GM23338 (cell line): ENCODE measurements at regions not wholly inside any gene's neighbourhood (a gene's known extent, or its start where the extent isn't known, plus 50 kb on each side); places are given as distances from the start of the nearest gene placed in this dataset.

Source experiments
- ATAC-seq: fragments of 200-7000 bp; cut with Tn5 transposase; 3 replicates; pipeline ENCODE4 v1.9.1; 2020
- DNase-seq: peaks from one replicate; pipeline ENCODE4 v3.0.0-alpha.2; 2015; ENCODE audit warnings: low spot score
- H2AFZ ChIP-seq: fragments of 200-600 bp; sonication (generic); 2 replicates; pipeline ENCODE4 v1.8.0; 2016; ENCODE audit warnings: antibody characterized with exemption, mild to moderate bottlenecking, moderate library complexity
- H3F3A ChIP-seq: fragments of 200-600 bp; sonication (generic); replicated peaks from 2 replicates; pipeline ENCODE4 v1.8.0; 2017; ENCODE audit warnings: antibody characterized with exemption, mixed run types, low read depth
- H3K27ac ChIP-seq: fragments of 200-600 bp; sonication (generic); 2 replicates; pipeline ENCODE4 v1.6.1; 2016; ENCODE audit warnings: low read depth
- H3K27me3 ChIP-seq: fragments of 200-600 bp; sonication (generic); 2 replicates; pipeline ENCODE4 v1.8.0; 2016; ENCODE audit warnings: mild to moderate bottlenecking, mixed run types, moderate library complexity; ENCODE audit not compliant: insufficient read depth
- H3K36me3 ChIP-seq: fragments of 200-600 bp; sonication (generic); 2 replicates; pipeline ENCODE4 v1.8.0; 2016; ENCODE audit warnings: mild to moderate bottlenecking; ENCODE audit not compliant: insufficient read depth
- H3K4me1 ChIP-seq: fragments of 200-600 bp; sonication (generic); 2 replicates; pipeline ENCODE4 v1.8.0; 2016; ENCODE audit warnings: mild to moderate bottlenecking, moderate library complexity; ENCODE audit not compliant: insufficient read depth
- H3K4me2 ChIP-seq: fragments of 200-600 bp; sonication (generic); 2 replicates; pipeline ENCODE4 v1.7.1; 2017; ENCODE audit warnings: mixed run types
- H3K4me3 ChIP-seq: fragments of 200-600 bp; sonication (generic); 2 replicates; pipeline ENCODE4 v1.6.1; 2016; ENCODE audit warnings: mixed run types
- H3K79me2 ChIP-seq: fragments of 200-600 bp; sonication (generic); replicated peaks from 2 replicates; pipeline ENCODE4 v1.8.0; 2017; ENCODE audit warnings: mild to moderate bottlenecking; ENCODE audit not compliant: insufficient read depth
- H3K9me2 ChIP-seq: fragments of 200-600 bp; sonication (generic); 2 replicates; pipeline ENCODE4 v1.8.0; 2017; ENCODE audit not compliant: insufficient read depth
- H4K20me1 ChIP-seq: fragments of 200-600 bp; sonication (generic); replicated peaks from 2 replicates; pipeline ENCODE4 v1.8.0; 2017; ENCODE audit warnings: mild to moderate bottlenecking; ENCODE audit not compliant: insufficient read depth
- H3K27ac Mint-ChIP-seq: 2 replicates; pipeline ENCODE4 v1.8.0; 2020; ENCODE audit warnings: inconsistent platforms, mild to moderate bottlenecking, moderate library complexity, mixed read lengths
- H3K27me3 Mint-ChIP-seq: 3 replicates; pipeline ENCODE4 v1.8.0; 2022; ENCODE audit warnings: low read depth, mild to moderate bottlenecking, moderate library complexity, mixed read lengths, inconsistent platforms; ENCODE audit not compliant: insufficient read depth, poor library complexity
- H3K36me3 Mint-ChIP-seq: 3 replicates; pipeline ENCODE4 v1.8.0; 2021; ENCODE audit warnings: low read depth, mild to moderate bottlenecking, inconsistent platforms, moderate library complexity, mixed read lengths
- H3K4me1 Mint-ChIP-seq: 3 replicates; pipeline ENCODE4 v1.8.0; 2020; ENCODE audit warnings: mild to moderate bottlenecking, inconsistent platforms, mixed read lengths
- H3K4me3 Mint-ChIP-seq: 3 replicates; pipeline ENCODE4 v1.8.0; 2021; ENCODE audit warnings: moderate library complexity, mild to moderate bottlenecking, inconsistent platforms, mixed read lengths
- H3K9me3 Mint-ChIP-seq: 3 replicates; pipeline ENCODE4 v1.8.0; 2020; ENCODE audit warnings: moderate library complexity, mild to moderate bottlenecking, inconsistent platforms, mixed read lengths
- CREB1 ChIP-seq: fragments of 250-450 bp; sonication (Bioruptor Pico); IDR thresholded peaks from 2 replicates; pipeline ENCODE4 v1.5.0; 2020; ENCODE audit warnings: low read depth, mild to moderate bottlenecking, moderate library complexity
- CTCF ChIP-seq, 2 experiments: fragments of 200-600 bp in 1 of 2; sonication (generic) in 1 of 2; conservative IDR thresholded peaks; 2 replicates each; pipeline versions ENCODE4 v1.5.1 to v1.6.1; 2016 to 2017; ENCODE audit warnings: antibody characterized with exemption in 2 of 2, low read depth in 2 of 2, mild to moderate bottlenecking in 2 of 2, moderate library complexity in 1 of 2
- ETS1 ChIP-seq: IDR thresholded peaks from 2 replicates; pipeline ENCODE4 v1.6.1; 2016; ENCODE audit warnings: antibody characterized with exemption
- EZH2 ChIP-seq: fragments of 200-600 bp; sonication (generic); IDR thresholded peaks from one replicate; pipeline ENCODE4 v1.8.0; 2017; ENCODE audit warnings: antibody characterized with exemption, mild to moderate bottlenecking, low read depth; ENCODE audit not compliant: unreplicated experiment
- JUNB ChIP-seq: IDR thresholded peaks from one replicate; pipeline ENCODE4 v1.6.1; 2016; ENCODE audit warnings: antibody characterized with exemption; ENCODE audit not compliant: unreplicated experiment
- NANOG ChIP-seq: IDR thresholded peaks from 2 replicates; pipeline ENCODE4 v1.6.1; 2016; ENCODE audit warnings: antibody characterized with exemption, borderline replicate concordance
- POLR2AphosphoS5 ChIP-seq: IDR thresholded peaks from 2 replicates; pipeline ENCODE4 v1.6.1; 2016; ENCODE audit warnings: antibody characterized with exemption, low read depth
- ZNF331 ChIP-seq: fragments of 250-450 bp; sonication (Bioruptor Pico); IDR thresholded peaks from 2 replicates; pipeline ENCODE4 v1.5.0; 2020; ENCODE audit warnings: low read depth, mild to moderate bottlenecking, moderate library complexity
- TF ChIP-seq, protein P1 (sequence below): fragments of 250-450 bp; sonication (Bioruptor Pico); IDR thresholded peaks from 2 replicates; pipeline ENCODE4 v1.5.0; 2020; ENCODE audit warnings: mild to moderate bottlenecking, moderate library complexity

- TF ChIP-seq ZNF331 (CRISPR knock-in tag), result no peak
- TF ChIP-seq NANOG, result no peak
- no peaks in the 10 kb centered on the region for H4K20me1 ChIP-seq
- H3K79me2 ChIP-seq, result no peaks in the 10 kb centered on the region
- no peaks in the 10 kb centered on the region for H3K27me3 ChIP-seq
- Mint-ChIP-seq H3K36me3 (peaks cover 6% of the 10 kb centered on the region), H3K9me3 (peaks cover 38% of the 10 kb centered on the region), H3K27me3 (no peaks in the 10 kb centered on the region), H3K27ac (no peak overlapping the region), H3K4me1 (peaks cover 14% of the 10 kb centered on the region), H3K4me3 (no peak overlapping the region)
- DNase-seq (no peak), ATAC-seq (no peak)
- no peaks in the 10 kb centered on the region for H3F3A ChIP-seq
- no peak overlapping the region for H2AFZ ChIP-seq
- no peak overlapping the region for H3K4me3 ChIP-seq
- peaks cover 3% of the 10 kb centered on the region for H3K4me1 ChIP-seq
- H3K36me3 ChIP-seq, result no peaks in the 10 kb centered on the region
- H3K9me2 ChIP-seq, result no peaks in the 10 kb centered on the region
- H3K4me2 ChIP-seq, result no peak overlapping the region
- H3K27ac ChIP-seq, result no peak overlapping the region
Measured at GRCh38 chr15:24886538-24886937, 68.2 kb upstream of the SNRPN start.

- Mint-ChIP-seq H3K4me3 (0 out of 3 replicates have a peak overlapping the region, but pooled peaks have one; percentile 30), H3K36me3 (peaks cover 45% of the 10 kb centered on the region), H3K27ac (peak overlapping the region; percentile 93), H3K27me3 (peaks cover 3% of the 10 kb centered on the region), H3K4me1 (peaks cover 33% of the 10 kb centered on the region), H3K9me3 (peaks cover 82% of the 10 kb centered on the region)
- peak overlapping the region; percentile 91 for H3K27ac ChIP-seq
- ATAC-seq (peak; percentile 73), DNase-seq (peak; percentile 93)
- no peaks in the 10 kb centered on the region for H3F3A ChIP-seq
- H4K20me1 ChIP-seq, result no peaks in the 10 kb centered on the region
- no peaks in the 10 kb centered on the region for H3K27me3 ChIP-seq
- peak overlapping the region; percentile 10 for H3K4me2 ChIP-seq
- no peak overlapping the region for H3K4me3 ChIP-seq
- H2AFZ ChIP-seq, result no peak overlapping the region
- H3K79me2 ChIP-seq, result no peaks in the 10 kb centered on the region
- peaks cover 22% of the 10 kb centered on the region for H3K4me1 ChIP-seq
- H3K9me2 ChIP-seq, result 0 out of 2 replicates have a peak, but pooled peaks cover 9% of the 10 kb centered on the region
- H3K36me3 ChIP-seq, result no peaks in the 10 kb centered on the region
- TF ChIP-seq EZH2 (no peak), NANOG (peak; percentile 81), POLR2AphosphoS5 (0 out of 2 replicates have a peak, but pooled peaks have one; percentile 23), ETS1 (peak; percentile 72), CTCF (conservative IDR thresholded peaks at IDR 0.05; ENCODE audit: low read depth in 2 of 2) (0 out of 4 replicates have a peak, but pooled peaks of 1 of the 2 experiments have one; percentile 7), JUNB (no peak), CREB1 (CRISPR knock-in tag) (no peak)
- TF ChIP-seq, protein P1, sequence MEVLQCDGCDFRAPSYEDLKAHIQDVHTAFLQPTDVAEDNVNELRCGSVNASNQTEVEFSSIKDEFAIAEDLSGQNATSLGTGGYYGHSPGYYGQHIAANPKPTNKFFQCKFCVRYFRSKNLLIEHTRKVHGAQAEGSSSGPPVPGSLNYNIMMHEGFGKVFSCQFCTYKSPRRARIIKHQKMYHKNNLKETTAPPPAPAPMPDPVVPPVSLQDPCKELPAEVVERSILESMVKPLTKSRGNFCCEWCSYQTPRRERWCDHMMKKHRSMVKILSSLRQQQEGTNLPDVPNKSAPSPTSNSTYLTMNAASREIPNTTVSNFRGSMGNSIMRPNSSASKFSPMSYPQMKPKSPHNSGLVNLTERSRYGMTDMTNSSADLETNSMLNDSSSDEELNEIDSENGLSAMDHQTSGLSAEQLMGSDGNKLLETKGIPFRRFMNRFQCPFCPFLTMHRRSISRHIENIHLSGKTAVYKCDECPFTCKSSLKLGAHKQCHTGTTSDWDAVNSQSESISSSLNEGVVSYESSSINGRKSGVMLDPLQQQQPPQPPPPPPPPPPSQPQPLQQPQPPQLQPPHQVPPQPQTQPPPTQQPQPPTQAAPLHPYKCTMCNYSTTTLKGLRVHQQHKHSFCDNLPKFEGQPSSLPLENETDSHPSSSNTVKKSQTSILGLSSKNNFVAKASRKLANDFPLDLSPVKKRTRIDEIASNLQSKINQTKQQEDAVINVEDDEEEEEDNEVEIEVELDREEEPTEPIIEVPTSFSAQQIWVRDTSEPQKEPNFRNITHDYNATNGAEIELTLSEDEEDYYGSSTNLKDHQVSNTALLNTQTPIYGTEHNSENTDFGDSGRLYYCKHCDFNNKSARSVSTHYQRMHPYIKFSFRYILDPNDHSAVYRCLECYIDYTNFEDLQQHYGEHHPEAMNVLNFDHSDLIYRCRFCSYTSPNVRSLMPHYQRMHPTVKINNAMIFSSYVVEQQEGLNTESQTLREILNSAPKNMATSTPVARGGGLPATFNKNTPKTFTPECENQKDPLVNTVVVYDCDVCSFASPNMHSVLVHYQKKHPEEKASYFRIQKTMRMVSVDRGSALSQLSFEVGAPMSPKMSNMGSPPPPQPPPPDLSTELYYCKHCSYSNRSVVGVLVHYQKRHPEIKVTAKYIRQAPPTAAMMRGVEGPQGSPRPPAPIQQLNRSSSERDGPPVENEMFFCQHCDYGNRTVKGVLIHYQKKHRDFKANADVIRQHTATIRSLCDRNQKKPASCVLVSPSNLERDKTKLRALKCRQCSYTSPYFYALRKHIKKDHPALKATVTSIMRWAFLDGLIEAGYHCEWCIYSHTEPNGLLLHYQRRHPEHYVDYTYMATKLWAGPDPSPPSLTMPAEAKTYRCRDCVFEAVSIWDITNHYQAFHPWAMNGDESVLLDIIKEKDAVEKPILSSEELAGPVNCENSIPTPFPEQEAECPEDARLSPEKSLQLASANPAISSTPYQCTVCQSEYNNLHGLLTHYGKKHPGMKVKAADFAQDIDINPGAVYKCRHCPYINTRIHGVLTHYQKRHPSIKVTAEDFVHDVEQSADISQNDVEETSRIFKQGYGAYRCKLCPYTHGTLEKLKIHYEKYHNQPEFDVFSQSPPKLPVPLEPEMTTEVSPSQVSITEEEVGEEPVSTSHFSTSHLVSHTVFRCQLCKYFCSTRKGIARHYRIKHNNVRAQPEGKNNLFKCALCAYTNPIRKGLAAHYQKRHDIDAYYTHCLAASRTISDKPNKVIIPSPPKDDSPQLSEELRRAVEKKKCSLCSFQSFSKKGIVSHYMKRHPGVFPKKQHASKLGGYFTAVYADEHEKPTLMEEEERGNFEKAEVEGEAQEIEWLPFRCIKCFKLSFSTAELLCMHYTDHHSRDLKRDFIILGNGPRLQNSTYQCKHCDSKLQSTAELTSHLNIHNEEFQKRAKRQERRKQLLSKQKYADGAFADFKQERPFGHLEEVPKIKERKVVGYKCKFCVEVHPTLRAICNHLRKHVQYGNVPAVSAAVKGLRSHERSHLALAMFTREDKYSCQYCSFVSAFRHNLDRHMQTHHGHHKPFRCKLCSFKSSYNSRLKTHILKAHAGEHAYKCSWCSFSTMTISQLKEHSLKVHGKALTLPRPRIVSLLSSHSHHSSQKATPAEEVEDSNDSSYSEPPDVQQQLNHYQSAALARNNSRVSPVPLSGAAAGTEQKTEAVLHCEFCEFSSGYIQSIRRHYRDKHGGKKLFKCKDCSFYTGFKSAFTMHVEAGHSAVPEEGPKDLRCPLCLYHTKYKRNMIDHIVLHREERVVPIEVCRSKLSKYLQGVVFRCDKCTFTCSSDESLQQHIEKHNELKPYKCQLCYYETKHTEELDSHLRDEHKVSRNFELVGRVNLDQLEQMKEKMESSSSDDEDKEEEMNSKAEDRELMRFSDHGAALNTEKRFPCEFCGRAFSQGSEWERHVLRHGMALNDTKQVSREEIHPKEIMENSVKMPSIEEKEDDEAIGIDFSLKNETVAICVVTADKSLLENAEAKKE (CRISPR knock-in tag), result 0 out of 2 replicates have a peak, but pooled peaks have one; percentile 11
Measured at GRCh38 chr15:24898715-24899272, 56.0 kb upstream of the SNRPN start.
